Activated naive CD4-positive, alpha-beta T cell treated with anti-CD3 and anti-CD28 coated beads, Interleukin-2, amount 50 U/mL, for 24 hours (primary cell): ENCODE measurements at regions not wholly inside any gene's neighbourhood (a gene's known extent, or its start where the extent isn't known, plus 50 kb on each side); places are given as distances from the start of the nearest gene placed in this dataset.

Experiments
- H3K27ac Mint-ChIP-seq: one replicate; pipeline ENCODE4 v1.8.0; 2021; ENCODE audit warnings: mild to moderate bottlenecking, mixed read lengths
- H3K27me3 Mint-ChIP-seq: one replicate; pipeline ENCODE4 v1.8.0; 2021; ENCODE audit warnings: mixed read lengths
- H3K36me3 Mint-ChIP-seq: one replicate; pipeline ENCODE4 v1.8.0; 2021; ENCODE audit warnings: mixed read lengths
- H3K4me1 Mint-ChIP-seq: one replicate; pipeline ENCODE4 v1.8.0; 2021; ENCODE audit warnings: mixed read lengths
- H3K4me3 Mint-ChIP-seq: one replicate; pipeline ENCODE4 v1.8.0; 2021; ENCODE audit warnings: mild to moderate bottlenecking, mixed read lengths
- H3K9me3 Mint-ChIP-seq: one replicate; pipeline ENCODE4 v1.8.0; 2021; ENCODE audit warnings: mixed read lengths

DNA sequence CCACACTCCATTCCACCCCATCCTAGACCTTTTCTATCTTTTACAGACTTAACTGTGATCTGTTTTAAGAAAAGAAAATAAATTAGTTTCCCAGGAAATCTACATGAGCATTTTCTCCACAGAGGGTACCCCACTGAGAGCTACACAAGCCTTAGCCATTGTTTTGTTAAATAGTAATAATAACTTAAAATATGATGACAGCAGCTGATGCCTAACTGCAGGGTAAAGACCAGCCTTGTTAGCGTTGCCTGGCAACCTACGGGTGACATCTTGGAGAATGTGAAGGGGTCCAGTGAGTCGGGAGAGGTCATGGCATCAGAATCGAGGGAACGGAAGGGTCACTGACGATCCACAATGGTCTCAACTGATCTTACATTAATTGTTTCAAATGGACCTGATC lies 233.2 kb upstream of the PBX1 start:
- Mint-ChIP-seq H3K27me3 (peaks cover 2% of the 10 kb centered on the region), H3K9me3 (peaks cover 5% of the 10 kb centered on the region), H3K27ac (no peak overlapping the region), H3K4me1 (no peaks in the 10 kb centered on the region), H3K4me3 (no peak overlapping the region), H3K36me3 (no peaks in the 10 kb centered on the region)

DNA sequence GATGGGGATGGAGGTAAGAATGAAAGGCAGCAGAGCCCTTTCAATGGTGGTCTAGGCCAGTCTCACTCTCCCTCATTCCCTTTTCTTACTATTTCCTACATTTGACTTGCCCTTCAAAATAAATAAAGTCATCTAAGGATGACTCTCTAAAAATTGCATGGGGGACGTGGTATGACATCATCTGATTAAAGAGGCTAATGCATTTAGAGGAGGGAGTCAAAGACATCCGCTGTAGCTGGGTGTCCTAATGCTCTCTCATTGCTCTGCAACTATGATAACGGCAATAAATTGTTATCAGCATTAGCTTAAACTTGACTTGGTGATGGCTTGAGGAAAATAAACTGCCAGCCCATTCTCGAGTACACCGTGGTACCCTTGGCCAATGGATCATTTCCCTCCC lies 225.6 kb upstream of the PBX1 start:
- Mint-ChIP-seq H3K4me3 (no peak overlapping the region), H3K4me1 (no peaks in the 10 kb centered on the region), H3K27me3 (no peaks in the 10 kb centered on the region), H3K27ac (no peak overlapping the region), H3K9me3 (peaks cover 10% of the 10 kb centered on the region), H3K36me3 (no peaks in the 10 kb centered on the region)

DNA sequence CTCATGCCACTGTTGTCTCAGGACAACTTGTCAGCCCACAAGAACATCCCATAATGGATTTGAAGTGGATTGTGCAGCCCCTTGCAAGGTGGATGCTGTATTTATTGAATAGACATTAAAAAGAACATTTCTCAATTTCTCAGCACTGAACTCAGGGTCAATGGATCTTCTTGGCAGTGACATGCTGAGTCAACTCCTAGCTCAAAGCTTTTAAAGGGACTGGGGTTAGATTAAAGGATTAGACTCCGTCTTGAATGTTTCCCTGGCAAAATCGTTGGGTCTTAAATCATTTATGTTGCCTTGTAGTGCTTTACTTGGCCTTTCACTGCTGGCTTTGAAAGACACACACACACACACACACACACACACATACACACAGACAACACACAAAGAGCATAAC lies 221.6 kb upstream of the PBX1 start:
- Mint-ChIP-seq H3K36me3 (peaks cover 1% of the 10 kb centered on the region), H3K9me3 (peaks cover 16% of the 10 kb centered on the region), H3K4me1 (no peaks in the 10 kb centered on the region), H3K4me3 (no peak overlapping the region), H3K27me3 (no peaks in the 10 kb centered on the region), H3K27ac (no peak overlapping the region)

GRCh38 chr1:164337885-164338284 lies 221.1 kb upstream of the PBX1 start:
- Mint-ChIP-seq H3K36me3 (peaks cover 1% of the 10 kb centered on the region), H3K27me3 (no peaks in the 10 kb centered on the region), H3K4me3 (no peak overlapping the region), H3K9me3 (peaks cover 16% of the 10 kb centered on the region), H3K27ac (no peak overlapping the region), H3K4me1 (no peaks in the 10 kb centered on the region)

DNA sequence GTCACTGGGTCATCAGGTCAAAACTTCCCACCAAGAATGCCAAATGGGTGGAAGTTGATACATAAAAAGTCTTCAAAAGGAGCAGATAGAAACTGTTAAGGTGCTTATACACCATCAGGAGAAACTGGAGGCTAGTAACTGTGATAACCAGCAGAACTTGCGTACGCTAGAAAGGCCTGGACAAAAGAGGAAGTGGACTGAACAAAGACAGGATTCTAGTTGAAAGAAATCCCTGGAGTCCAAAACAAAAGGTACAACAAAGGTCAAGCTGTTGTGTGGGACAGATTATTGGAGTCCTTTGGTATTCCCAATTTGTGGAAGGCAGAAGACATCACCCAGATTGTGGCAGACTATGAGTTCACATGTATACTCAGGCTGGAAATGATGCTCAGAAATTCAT lies 215.8 kb upstream of the PBX1 start:
- Mint-ChIP-seq H3K27me3 (no peaks in the 10 kb centered on the region), H3K9me3 (peaks cover 32% of the 10 kb centered on the region), H3K4me1 (no peaks in the 10 kb centered on the region), H3K36me3 (peaks cover 3% of the 10 kb centered on the region), H3K27ac (no peak overlapping the region), H3K4me3 (no peak overlapping the region)

- Mint-ChIP-seq H3K36me3 (peaks cover 4% of the 10 kb centered on the region), H3K27me3 (peaks cover 2% of the 10 kb centered on the region), H3K4me3 (no peak overlapping the region), H3K27ac (no peak overlapping the region), H3K4me1 (no peaks in the 10 kb centered on the region), H3K9me3 (peaks cover 31% of the 10 kb centered on the region)
Measured at GRCh38 chr1:164347980-164348379, 211.0 kb upstream of the PBX1 start.

- Mint-ChIP-seq H3K4me1 (no peaks in the 10 kb centered on the region), H3K27ac (no peak overlapping the region), H3K9me3 (peaks cover 18% of the 10 kb centered on the region), H3K36me3 (peaks cover 2% of the 10 kb centered on the region), H3K4me3 (no peak overlapping the region), H3K27me3 (no peaks in the 10 kb centered on the region)
Measured at GRCh38 chr1:164356511-164356910, 202.5 kb upstream of the PBX1 start.

GRCh38 chr1:164360265-164360664 lies 198.7 kb upstream of the PBX1 start:
- H3K4me3 Mint-ChIP-seq, result no peak overlapping the region

GRCh38 chr1:164361927-164362326 lies 197.1 kb upstream of the PBX1 start:
- Mint-ChIP-seq H3K27ac (no peak overlapping the region), H3K9me3 (peaks cover 18% of the 10 kb centered on the region), H3K4me1 (no peaks in the 10 kb centered on the region), H3K4me3 (no peak overlapping the region), H3K36me3 (peaks cover 1% of the 10 kb centered on the region), H3K27me3 (no peaks in the 10 kb centered on the region)

More at GRCh38 chr1:164360265-164360664, 198.7 kb upstream of the PBX1 start:
- no peaks in the 10 kb centered on the region for H3K36me3 Mint-ChIP-seq
- no peak overlapping the region for H3K27ac Mint-ChIP-seq
- no peaks in the 10 kb centered on the region for H3K27me3 Mint-ChIP-seq
- no peaks in the 10 kb centered on the region for H3K4me1 Mint-ChIP-seq
- peaks cover 18% of the 10 kb centered on the region for H3K9me3 Mint-ChIP-seq

DNA sequence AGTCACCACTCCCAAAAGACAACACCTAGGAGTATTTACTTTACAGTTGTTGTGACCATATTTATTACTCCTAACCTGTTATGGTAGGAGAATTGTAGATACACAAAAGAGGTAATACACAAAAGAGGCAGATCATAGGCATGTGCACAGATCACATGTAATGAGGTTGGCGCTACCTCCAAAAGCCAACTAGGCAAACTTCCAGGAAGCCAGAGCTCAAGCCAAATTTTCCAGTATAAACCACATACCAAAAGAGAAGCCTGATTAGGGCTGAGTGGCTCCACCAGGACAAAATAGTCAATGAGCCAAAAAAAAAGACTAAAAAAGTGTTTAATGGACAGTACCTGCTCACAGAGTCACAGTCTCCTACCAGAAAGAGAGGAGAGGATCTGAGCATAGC lies 195.0 kb upstream of the PBX1 start:
- H3K4me3 Mint-ChIP-seq, result no peak overlapping the region
- H3K9me3 Mint-ChIP-seq, result peaks cover 24% of the 10 kb centered on the region
- H3K36me3 Mint-ChIP-seq, result peaks cover 1% of the 10 kb centered on the region
- no peaks in the 10 kb centered on the region for H3K27me3 Mint-ChIP-seq
- no peak overlapping the region for H3K27ac Mint-ChIP-seq
- no peaks in the 10 kb centered on the region for H3K4me1 Mint-ChIP-seq

GRCh38 chr1:164366014-164366413 lies 193.0 kb upstream of the PBX1 start:
- Mint-ChIP-seq H3K27me3 (no peaks in the 10 kb centered on the region), H3K4me3 (no peak overlapping the region), H3K9me3 (peaks cover 25% of the 10 kb centered on the region), H3K4me1 (no peaks in the 10 kb centered on the region), H3K27ac (no peak overlapping the region), H3K36me3 (peaks cover 1% of the 10 kb centered on the region)

- Mint-ChIP-seq H3K9me3 (peaks cover 31% of the 10 kb centered on the region), H3K27me3 (no peaks in the 10 kb centered on the region), H3K4me1 (no peaks in the 10 kb centered on the region), H3K27ac (no peak overlapping the region), H3K36me3 (peaks cover 1% of the 10 kb centered on the region), H3K4me3 (no peak overlapping the region)
Measured at GRCh38 chr1:164369698-164370365, 189.2 kb upstream of the PBX1 start.

DNA sequence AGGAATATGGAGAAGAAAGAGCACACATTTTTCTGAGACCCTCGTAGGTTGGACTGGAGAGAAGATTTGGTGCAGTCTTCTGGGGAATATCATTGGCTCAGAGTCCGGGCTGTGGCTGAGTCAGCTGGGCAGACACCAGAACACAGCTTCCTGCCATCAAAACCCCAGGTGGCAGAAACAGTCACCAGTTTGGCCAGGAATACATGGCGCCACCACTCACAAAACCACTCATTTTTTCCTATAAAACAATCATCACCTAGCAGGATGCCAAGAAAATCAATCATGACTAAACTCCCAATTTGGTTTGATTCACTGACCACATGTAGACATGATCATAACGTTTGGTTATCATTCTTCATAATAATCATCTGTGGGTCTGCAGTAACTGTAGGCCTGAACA lies 178.1 kb upstream of the PBX1 start:
- Mint-ChIP-seq H3K4me1 (no peaks in the 10 kb centered on the region), H3K36me3 (no peaks in the 10 kb centered on the region), H3K27me3 (no peaks in the 10 kb centered on the region), H3K27ac (no peak overlapping the region), H3K9me3 (peaks cover 12% of the 10 kb centered on the region), H3K4me3 (no peak overlapping the region)

DNA sequence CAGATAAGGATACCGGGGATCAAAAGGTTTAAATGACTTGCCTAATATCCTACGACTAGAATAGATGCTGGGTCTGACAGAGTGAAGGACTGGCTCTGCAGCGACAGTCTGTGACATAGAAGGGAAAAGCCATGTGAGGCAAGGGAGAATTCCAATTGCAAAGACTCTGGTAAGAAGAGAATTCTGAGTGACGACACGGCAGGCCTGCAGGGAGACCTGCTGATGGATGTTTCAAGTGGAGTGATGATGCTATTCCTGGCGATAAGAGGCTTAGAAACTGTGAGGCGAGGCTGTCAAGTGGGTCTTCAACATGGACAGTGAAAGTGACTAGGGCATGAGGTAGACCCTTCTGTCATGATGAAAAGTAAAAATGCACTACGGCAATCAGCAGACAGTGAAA lies 176.6 kb upstream of the PBX1 start:
- Mint-ChIP-seq H3K9me3 (peaks cover 12% of the 10 kb centered on the region), H3K36me3 (no peaks in the 10 kb centered on the region), H3K4me1 (no peaks in the 10 kb centered on the region), H3K27me3 (no peaks in the 10 kb centered on the region), H3K27ac (no peak overlapping the region), H3K4me3 (no peak overlapping the region)

GRCh38 chr1:164384262-164384661 lies 174.7 kb upstream of the PBX1 start:
- Mint-ChIP-seq H3K27me3 (no peaks in the 10 kb centered on the region), H3K36me3 (no peaks in the 10 kb centered on the region), H3K4me3 (no peak overlapping the region), H3K27ac (no peak overlapping the region), H3K4me1 (no peaks in the 10 kb centered on the region), H3K9me3 (peaks cover 14% of the 10 kb centered on the region)

- no peak overlapping the region for H3K27ac Mint-ChIP-seq
Measured at GRCh38 chr1:164417016-164417704, 141.8 kb upstream of the PBX1 start.

DNA sequence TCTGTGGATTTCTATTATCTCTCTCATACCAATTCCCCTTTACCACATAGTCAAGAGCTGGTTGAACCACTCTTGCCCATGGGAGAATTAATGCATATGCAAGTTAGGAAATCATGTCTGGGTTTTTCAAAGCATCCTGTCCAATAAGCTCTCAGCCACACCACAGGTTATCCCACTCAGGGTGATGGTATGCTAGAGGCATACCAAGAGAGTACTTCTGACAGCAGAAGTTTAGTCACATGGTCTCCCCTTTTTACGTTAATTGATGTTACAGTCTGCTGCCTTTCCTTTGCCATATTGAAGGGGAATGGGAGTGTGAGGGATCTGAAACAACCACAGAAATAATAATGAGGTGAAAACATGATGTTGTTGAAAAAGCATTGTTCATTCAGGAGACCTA lies 135.8 kb upstream of the PBX1 start:
- Mint-ChIP-seq H3K27ac (no peak overlapping the region), H3K27me3 (no peaks in the 10 kb centered on the region), H3K4me1 (no peaks in the 10 kb centered on the region), H3K9me3 (no peaks in the 10 kb centered on the region), H3K4me3 (no peak overlapping the region), H3K36me3 (no peaks in the 10 kb centered on the region)

More at GRCh38 chr1:164417016-164417704, 141.8 kb upstream of the PBX1 start:
- Mint-ChIP-seq H3K9me3 (peaks cover 10% of the 10 kb centered on the region), H3K36me3 (no peaks in the 10 kb centered on the region), H3K4me1 (no peaks in the 10 kb centered on the region), H3K27me3 (no peaks in the 10 kb centered on the region), H3K4me3 (no peak overlapping the region)
